Liver (tissue), 8 donors: ENCODE measurements at regions not wholly inside any gene's neighbourhood (a gene's known extent, or its start where the extent isn't known, plus 50 kb on each side); places are given as distances from the start of the nearest gene placed in this dataset.

Experiments used
- DNase-seq: peaks from one replicate; pipeline ENCODE4 v3.0.0-alpha.2; 2017; ENCODE audit warnings: low spot score
- H3K27ac ChIP-seq, 2 donors: one replicate each; pipeline ENCODE4 v1.7.0; 2013; ENCODE audit warnings: inconsistent platforms in 2 of 2, low read length in 2 of 2, control low read depth in 1 of 2, low read depth in 1 of 2, mild to moderate bottlenecking in 1 of 2
- H3K27me3 ChIP-seq, 4 donors: one replicate each; pipeline versions ENCODE4 v1.6.1 to v1.7.0; 2013; ENCODE audit warnings: low read length in 3 of 4, inconsistent platforms in 1 of 4, mild to moderate bottlenecking in 1 of 4, moderate library complexity in 1 of 4; ENCODE audit not compliant: control insufficient read depth in 4 of 4, insufficient read depth in 4 of 4
- H3K36me3 ChIP-seq, 4 donors: one replicate each; pipeline versions ENCODE4 v1.6.1 to v1.7.0; 2013; ENCODE audit warnings: low read length in 3 of 4, mild to moderate bottlenecking in 3 of 4, low read depth in 1 of 4, moderate library complexity in 1 of 4; ENCODE audit not compliant: control insufficient read depth in 4 of 4, insufficient read depth in 3 of 4
- H3K4me1 ChIP-seq, 4 donors: one replicate each; pipeline versions ENCODE4 v1.6.1 to v1.7.0; 2013; ENCODE audit warnings: low read length in 3 of 4, mild to moderate bottlenecking in 3 of 4, moderate library complexity in 1 of 4; ENCODE audit not compliant: control insufficient read depth in 4 of 4, insufficient read depth in 4 of 4
- H3K4me3 ChIP-seq, 3 donors: one replicate each; pipeline versions ENCODE4 v1.6.1 to v1.7.0; 2013; ENCODE audit warnings: low read length in 3 of 3, control low read depth in 1 of 3, low read depth in 1 of 3, mild to moderate bottlenecking in 1 of 3
- H3K9ac ChIP-seq, 2 donors: one replicate each; pipeline ENCODE4 v1.7.0; 2013; ENCODE audit warnings: low read length in 2 of 2, mild to moderate bottlenecking in 2 of 2, moderate library complexity in 2 of 2, control low read depth in 1 of 2, low read depth in 1 of 2
- H3K9me3 ChIP-seq, 4 donors: one replicate each; pipeline versions ENCODE4 v1.6.1 to v1.7.0; 2013; ENCODE audit warnings: low read length in 3 of 4; ENCODE audit not compliant: control insufficient read depth in 4 of 4
- EGR1 ChIP-seq, 2 donors: IDR thresholded peaks; 2 replicates each; pipeline ENCODE4 v1.6.1; 2016 to 2018; ENCODE audit warnings: antibody characterized with exemption in 2 of 2, low read depth in 2 of 2
- FOXA1 ChIP-seq: IDR thresholded peaks from 2 replicates; pipeline ENCODE4 v1.6.1; 2016; ENCODE audit warnings: antibody characterized with exemption
- FOXA2 ChIP-seq: IDR thresholded peaks from 2 replicates; pipeline ENCODE4 v1.6.1; 2016; ENCODE audit warnings: antibody characterized with exemption
- GABPA ChIP-seq, 2 donors: IDR thresholded peaks in 1 of 2; conservative IDR thresholded peaks in 1 of 2; 2 replicates each; pipeline ENCODE4 v1.6.1; 2016; ENCODE audit warnings: antibody characterized with exemption in 2 of 2, mild to moderate bottlenecking in 1 of 2, moderate library complexity in 1 of 2
- HNF4A ChIP-seq, 2 donors: conservative IDR thresholded peaks; 2 replicates each; pipeline ENCODE4 v1.6.1; 2016; ENCODE audit warnings: antibody characterized with exemption in 2 of 2, mild to moderate bottlenecking in 2 of 2
- HNF4G ChIP-seq: IDR thresholded peaks from 2 replicates; pipeline ENCODE4 v1.6.1; 2016; ENCODE audit warnings: antibody characterized with exemption
- JUND ChIP-seq, 2 donors: IDR thresholded peaks; 2 replicates each; pipeline ENCODE4 v1.6.1; 2016; ENCODE audit warnings: antibody characterized with exemption in 2 of 2
- NR2F2 ChIP-seq: IDR thresholded peaks from 2 replicates; pipeline ENCODE4 v1.6.1; 2016; ENCODE audit warnings: antibody characterized with exemption
- RAD21 ChIP-seq, 2 donors: IDR thresholded peaks; 2 replicates each; pipeline ENCODE4 v1.6.1; 2016; ENCODE audit warnings: antibody characterized with exemption in 2 of 2, mild to moderate bottlenecking in 2 of 2
- RXRA ChIP-seq, 2 donors: IDR thresholded peaks; 2 replicates each; pipeline ENCODE4 v1.6.1; 2017 to 2018; ENCODE audit warnings: antibody characterized with exemption in 2 of 2, mild to moderate bottlenecking in 1 of 2
- SP1 ChIP-seq: IDR thresholded peaks from 2 replicates; pipeline ENCODE4 v1.6.1; 2018; ENCODE audit warnings: antibody characterized with exemption, mild to moderate bottlenecking
- TAF1 ChIP-seq: conservative IDR thresholded peaks from 2 replicates; pipeline ENCODE4 v1.6.1; 2016; ENCODE audit warnings: antibody characterized with exemption, mild to moderate bottlenecking
- YY1 ChIP-seq: IDR thresholded peaks from 2 replicates; pipeline ENCODE4 v1.6.1; 2016; ENCODE audit warnings: antibody characterized with exemption, mild to moderate bottlenecking
- WGBS: extraction: QIAGEN DNeasy Blood & Tissue Kit; methylation state at CpG from one replicate; pipeline ENCODE4 v1.1.7; 2013; 5-methylcytosine and 5-hydroxymethylcytosine counted together
- TF ChIP-seq, protein P1 (sequence below): IDR thresholded peaks from 2 replicates; pipeline ENCODE4 v1.6.1; 2016; ENCODE audit warnings: antibody characterized with exemption
- TF ChIP-seq, protein P2 (sequence below): IDR thresholded peaks from 2 replicates; pipeline ENCODE4 v1.6.1; 2016; ENCODE audit warnings: antibody characterized with exemption, mild to moderate bottlenecking
- TF ChIP-seq, protein P3 (sequence below): IDR thresholded peaks from 2 replicates; pipeline ENCODE4 v1.6.1; 2016; ENCODE audit warnings: antibody characterized with exemption
- TF ChIP-seq, protein P4 (sequence below): fragments of 150-350 bp; IDR thresholded peaks from 2 replicates; pipeline ENCODE4 v1.5.1; 2017; ENCODE audit warnings: improper control_type of control experiment, low read depth, low read length; ENCODE audit not compliant: missing input control
- TF ChIP-seq, protein P5 (sequence below): IDR thresholded peaks from 2 replicates; pipeline ENCODE4 v1.6.1; 2016; ENCODE audit warnings: antibody characterized with exemption
- donor health status: healthy.
- donor health status: healthy.
- donor health status: healthy.
- donor health status: healthy.
- donor health status: healthy.

DNA sequence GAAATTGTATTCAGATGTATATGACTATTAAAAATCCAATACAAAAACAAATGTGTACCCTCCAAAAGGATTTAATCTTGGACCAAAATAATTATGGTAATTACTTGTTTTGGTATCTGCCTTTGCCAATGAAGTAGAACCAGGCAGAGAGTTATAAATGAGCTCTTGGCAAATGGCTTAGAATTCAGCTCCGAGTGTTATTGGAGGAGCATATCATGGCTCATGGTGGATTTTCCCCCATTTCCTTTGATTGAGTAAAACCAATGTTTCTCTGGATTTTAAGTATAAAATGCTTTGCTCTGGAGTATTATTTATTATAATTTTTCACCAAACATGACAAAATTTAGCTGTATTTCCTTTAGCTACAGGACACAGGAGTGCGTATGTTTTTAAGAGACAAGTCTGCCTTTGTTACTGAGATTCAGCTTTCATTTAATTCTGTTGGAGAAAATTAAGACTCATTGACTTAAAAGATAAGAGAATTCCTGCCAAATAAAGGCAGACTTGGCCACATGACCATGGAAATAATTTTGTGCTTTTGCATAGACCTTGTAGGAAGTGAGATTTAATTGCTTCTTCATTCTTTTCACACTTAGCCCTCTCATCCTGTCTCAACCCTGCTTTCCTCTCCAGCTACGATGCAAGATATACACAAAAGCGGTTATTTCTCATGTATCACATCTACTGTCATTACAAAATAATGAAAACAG is 281.0 kb upstream of the SOX11 start:
- Histone ChIP-seq H3K27me3 (peaks cover 0 to 3% (median 0%) of the 10 kb centered on the region in 4 donors), H3K4me3 (no peak overlapping the region), H3K36me3 (no peaks in the 10 kb centered on the region), H3K9me3 (no peaks in the 10 kb centered on the region), H3K27ac (no peak overlapping the region), H3K4me1 (no peaks in the 10 kb centered on the region), H3K9ac (no peak overlapping the region)
- WGBS, result 77% methylated on average over 4 of the region's 4 CpGs
- no peak for DNase-seq
- TF ChIP-seq, protein P1, sequence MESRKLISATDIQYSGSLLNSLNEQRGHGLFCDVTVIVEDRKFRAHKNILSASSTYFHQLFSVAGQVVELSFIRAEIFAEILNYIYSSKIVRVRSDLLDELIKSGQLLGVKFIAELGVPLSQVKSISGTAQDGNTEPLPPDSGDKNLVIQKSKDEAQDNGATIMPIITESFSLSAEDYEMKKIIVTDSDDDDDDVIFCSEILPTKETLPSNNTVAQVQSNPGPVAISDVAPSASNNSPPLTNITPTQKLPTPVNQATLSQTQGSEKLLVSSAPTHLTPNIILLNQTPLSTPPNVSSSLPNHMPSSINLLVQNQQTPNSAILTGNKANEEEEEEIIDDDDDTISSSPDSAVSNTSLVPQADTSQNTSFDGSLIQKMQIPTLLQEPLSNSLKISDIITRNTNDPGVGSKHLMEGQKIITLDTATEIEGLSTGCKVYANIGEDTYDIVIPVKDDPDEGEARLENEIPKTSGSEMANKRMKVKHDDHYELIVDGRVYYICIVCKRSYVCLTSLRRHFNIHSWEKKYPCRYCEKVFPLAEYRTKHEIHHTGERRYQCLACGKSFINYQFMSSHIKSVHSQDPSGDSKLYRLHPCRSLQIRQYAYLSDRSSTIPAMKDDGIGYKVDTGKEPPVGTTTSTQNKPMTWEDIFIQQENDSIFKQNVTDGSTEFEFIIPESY, result no peak
- TF ChIP-seq, protein P2, sequence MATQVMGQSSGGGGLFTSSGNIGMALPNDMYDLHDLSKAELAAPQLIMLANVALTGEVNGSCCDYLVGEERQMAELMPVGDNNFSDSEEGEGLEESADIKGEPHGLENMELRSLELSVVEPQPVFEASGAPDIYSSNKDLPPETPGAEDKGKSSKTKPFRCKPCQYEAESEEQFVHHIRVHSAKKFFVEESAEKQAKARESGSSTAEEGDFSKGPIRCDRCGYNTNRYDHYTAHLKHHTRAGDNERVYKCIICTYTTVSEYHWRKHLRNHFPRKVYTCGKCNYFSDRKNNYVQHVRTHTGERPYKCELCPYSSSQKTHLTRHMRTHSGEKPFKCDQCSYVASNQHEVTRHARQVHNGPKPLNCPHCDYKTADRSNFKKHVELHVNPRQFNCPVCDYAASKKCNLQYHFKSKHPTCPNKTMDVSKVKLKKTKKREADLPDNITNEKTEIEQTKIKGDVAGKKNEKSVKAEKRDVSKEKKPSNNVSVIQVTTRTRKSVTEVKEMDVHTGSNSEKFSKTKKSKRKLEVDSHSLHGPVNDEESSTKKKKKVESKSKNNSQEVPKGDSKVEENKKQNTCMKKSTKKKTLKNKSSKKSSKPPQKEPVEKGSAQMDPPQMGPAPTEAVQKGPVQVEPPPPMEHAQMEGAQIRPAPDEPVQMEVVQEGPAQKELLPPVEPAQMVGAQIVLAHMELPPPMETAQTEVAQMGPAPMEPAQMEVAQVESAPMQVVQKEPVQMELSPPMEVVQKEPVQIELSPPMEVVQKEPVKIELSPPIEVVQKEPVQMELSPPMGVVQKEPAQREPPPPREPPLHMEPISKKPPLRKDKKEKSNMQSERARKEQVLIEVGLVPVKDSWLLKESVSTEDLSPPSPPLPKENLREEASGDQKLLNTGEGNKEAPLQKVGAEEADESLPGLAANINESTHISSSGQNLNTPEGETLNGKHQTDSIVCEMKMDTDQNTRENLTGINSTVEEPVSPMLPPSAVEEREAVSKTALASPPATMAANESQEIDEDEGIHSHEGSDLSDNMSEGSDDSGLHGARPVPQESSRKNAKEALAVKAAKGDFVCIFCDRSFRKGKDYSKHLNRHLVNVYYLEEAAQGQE, result no peak
- TF ChIP-seq, protein P3, sequence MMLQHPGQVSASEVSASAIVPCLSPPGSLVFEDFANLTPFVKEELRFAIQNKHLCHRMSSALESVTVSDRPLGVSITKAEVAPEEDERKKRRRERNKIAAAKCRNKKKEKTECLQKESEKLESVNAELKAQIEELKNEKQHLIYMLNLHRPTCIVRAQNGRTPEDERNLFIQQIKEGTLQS, result no peak
- TF ChIP-seq FOXA2 (no peak), EGR1 (IDR thresholded peaks at IDR 0.05; ENCODE audit: low read depth in 2 of 2) (no peak), TAF1 (no peak), JUND (IDR thresholded peaks at IDR 0.05) (no peak), RXRA (IDR thresholded peaks at IDR 0.05) (no peak), NR2F2 (no peak), HNF4A (conservative IDR thresholded peaks at IDR 0.05) (no peak), SP1 (no peak), FOXA1 (no peak), HNF4G (no peak), RAD21 (IDR thresholded peaks at IDR 0.05) (no peak), YY1 (no peak), GABPA (IDR thresholded peaks at IDR 0.05 in 1 of 2, conservative IDR thresholded peaks at IDR 0.05 in 1 of 2) (no peak)
- TF ChIP-seq, protein P4, sequence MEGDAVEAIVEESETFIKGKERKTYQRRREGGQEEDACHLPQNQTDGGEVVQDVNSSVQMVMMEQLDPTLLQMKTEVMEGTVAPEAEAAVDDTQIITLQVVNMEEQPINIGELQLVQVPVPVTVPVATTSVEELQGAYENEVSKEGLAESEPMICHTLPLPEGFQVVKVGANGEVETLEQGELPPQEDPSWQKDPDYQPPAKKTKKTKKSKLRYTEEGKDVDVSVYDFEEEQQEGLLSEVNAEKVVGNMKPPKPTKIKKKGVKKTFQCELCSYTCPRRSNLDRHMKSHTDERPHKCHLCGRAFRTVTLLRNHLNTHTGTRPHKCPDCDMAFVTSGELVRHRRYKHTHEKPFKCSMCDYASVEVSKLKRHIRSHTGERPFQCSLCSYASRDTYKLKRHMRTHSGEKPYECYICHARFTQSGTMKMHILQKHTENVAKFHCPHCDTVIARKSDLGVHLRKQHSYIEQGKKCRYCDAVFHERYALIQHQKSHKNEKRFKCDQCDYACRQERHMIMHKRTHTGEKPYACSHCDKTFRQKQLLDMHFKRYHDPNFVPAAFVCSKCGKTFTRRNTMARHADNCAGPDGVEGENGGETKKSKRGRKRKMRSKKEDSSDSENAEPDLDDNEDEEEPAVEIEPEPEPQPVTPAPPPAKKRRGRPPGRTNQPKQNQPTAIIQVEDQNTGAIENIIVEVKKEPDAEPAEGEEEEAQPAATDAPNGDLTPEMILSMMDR, result no peak
- TF ChIP-seq, protein P5, sequence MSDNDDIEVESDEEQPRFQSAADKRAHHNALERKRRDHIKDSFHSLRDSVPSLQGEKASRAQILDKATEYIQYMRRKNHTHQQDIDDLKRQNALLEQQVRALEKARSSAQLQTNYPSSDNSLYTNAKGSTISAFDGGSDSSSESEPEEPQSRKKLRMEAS, result no peak
